Upper lobe of left lung (tissue), 4 donors: ENCODE measurements at regions not wholly inside any gene's neighbourhood (a gene's known extent, or its start where the extent isn't known, plus 50 kb on each side); places are given as distances from the start of the nearest gene placed in this dataset.

ENCODE experiments used
- CTCF ChIP-seq, 6 experiments: fragments of 450-650 bp in 4 of 6; fragments of 200-600 bp in 2 of 6; sonication (generic) in 2 of 6; IDR thresholded peaks; one replicate each; pipeline ENCODE4 v1.5.1; 2016 to 2019; ENCODE audit warnings: antibody characterized with exemption in 6 of 6
- POLR2A ChIP-seq, 4 donors: fragments of 450-650 bp; IDR thresholded peaks; one replicate each; pipeline ENCODE4 v1.5.1; 2016 to 2017; ENCODE audit warnings: antibody characterized with exemption in 4 of 4, mild to moderate bottlenecking in 2 of 4
- POLR2AphosphoS5 ChIP-seq, 2 donors: sonication (generic); formaldehyde crosslinking; IDR thresholded peaks; one replicate each; pipeline ENCODE4 v1.5.1; 2017; ENCODE audit warnings: antibody characterized with exemption in 2 of 2

- TF ChIP-seq CTCF (IDR thresholded peaks at IDR 0.05) (no peak), POLR2A (IDR thresholded peaks at IDR 0.05) (no peak), POLR2AphosphoS5 (IDR thresholded peaks at IDR 0.05) (no peak)
These were observed 677.9 kb upstream of the SEMA6A start for GRCh38 chr5:117252566-117252965.
